ENCODE measurements at regions not wholly inside any gene's neighbourhood (a gene's known extent, or its start where the extent isn't known, plus 50 kb on each side); places are given as distances from the start of the nearest gene placed in this dataset.

GRCh38 chr17:65278820-65279184, 141.6 kb downstream of the RGS9 start:
- Histone ChIP-seq H3K79me1 (ENCODE audit: low read depth in 1 of 2, low read length in 2 of 2) (no peaks in the 10 kb centered on the region), H3K27me3 (ENCODE audit: control insufficient read depth, insufficient read depth, low read length) (peaks cover 4% of the 10 kb centered on the region; the same call in 1 of the 2 replicates), H2AFZ (replicated peaks; ENCODE audit: low read length, poor library complexity) (peak overlapping the region; percentile 78), H4K5ac (ENCODE audit: low read depth, low read length) (no peak overlapping the region), H2BK5ac (ENCODE audit: low read depth, low read length, poor library complexity, severe bottlenecking) (no peak overlapping the region), H2BK20ac (ENCODE audit: low read depth, low read length) (no peak overlapping the region), H4K8ac (ENCODE audit: low read depth in 2 of 2, low read length in 2 of 2) (no peak overlapping the region), H3K4me1 (ENCODE audit: control insufficient read depth, insufficient read depth, low read length) (peaks cover 3% of the 10 kb centered on the region; the same call in 1 of the 2 replicates), H3K36me3 (ENCODE audit: control insufficient read depth, insufficient read depth, low read length) (no peaks in the 10 kb centered on the region), H3K23ac (ENCODE audit: low read depth, low read length) (no peak overlapping the region), H3K9me3 (ENCODE audit: control insufficient read depth, insufficient read depth, low read length) (0 out of 2 replicates have a peak, but pooled peaks cover 2% of the 10 kb centered on the region), H4K91ac (ENCODE audit: insufficient read depth, low read depth, low read length) (no peak overlapping the region), H3K9ac (ENCODE audit: low read depth, low read length) (no peak overlapping the region), H3K4me2 (ENCODE audit: low read depth, low read length) (no peak overlapping the region), H3K27ac (ENCODE audit: insufficient read depth, low read length) (no peak overlapping the region), H3K4me3 (ENCODE audit: insufficient read depth, low read depth, low read length) (no peak overlapping the region), H3K14ac (replicated peaks; ENCODE audit: low read depth, low read length) (no peak overlapping the region), H3K56ac (ENCODE audit: extremely low read depth, insufficient read depth, low read length) (no peak overlapping the region), H3K4ac (ENCODE audit: low read depth, low read length) (no peak overlapping the region), H2BK120ac (ENCODE audit: low read depth, low read length) (no peak overlapping the region), H2BK15ac (ENCODE audit: low read depth, low read length) (no peak overlapping the region), H3K9me1 (ENCODE audit: insufficient read depth, low read length) (peaks cover 2% of the 10 kb centered on the region; the same call in 1 of the 2 replicates), H2AK5ac (ENCODE audit: low read depth, low read length) (no peak overlapping the region), H2AK9ac (replicated peaks; ENCODE audit: low read depth, low read length, poor library complexity) (no peak overlapping the region), H4K20me1 (ENCODE audit: insufficient read depth, low read length) (no peaks in the 10 kb centered on the region), H3K18ac (ENCODE audit: low read depth, low read length) (no peak overlapping the region)
- ATAC-seq (ENCODE audit: low read depth) (no peak), DNase-seq (no peak)
- dilution Hi-C loops (cut with HindIII; ENCODE audit: low sequenced_read_pairs, unreplicated experiment) (no loop called here), intact Hi-C loops (cut with micrococcal nuclease) (loop anchor here (1.0 to 5.0 kb wide), 5 partner anchors 44 to 886 kb away; no protein-coding TSS in a partner anchor), in situ Hi-C loops (cut with MboI; ENCODE audit: low sequenced_read_pairs) (no loop called here)
- POLR2A ChIA-PET (ENCODE audit: unreplicated experiment): no interaction called here
- CTCF ChIA-PET: interaction anchor here (1.3 kb wide), 1 partner anchor 15 kb away, joined by 4 read pairs; no protein-coding TSS in a partner anchor
- TF ChIP-seq NFE2L2 (IDR thresholded peaks at IDR 0.05; ENCODE audit: low read depth, low read length) (no peak), MAFK (IDR thresholded peaks at IDR 0.05; ENCODE audit: low read depth, low read length) (no peak), RFX5 (IDR thresholded peaks at IDR 0.05; ENCODE audit: low read depth, low read length) (no peak), SMC3 (IDR thresholded peaks at IDR 0.05; ENCODE audit: low read depth, low read length) (no peak), RAD21 (IDR thresholded peaks at IDR 0.05; ENCODE audit: low read length) (no peak), ELK1 (IDR thresholded peaks at IDR 0.05; ENCODE audit: borderline replicate concordance, low read depth, low read length) (no peak), CEBPB (IDR thresholded peaks at IDR 0.05; ENCODE audit: low read depth, low read length) (no peak)
- no TSS peak for BruUV-seq (replicated peaks)
- 56% methylated on average over 6 of the region's 10 CpGs; no CpG with 5 or more reads in 1 of the 2 experiments for WGBS, 2 experiments (ENCODE audit: extremely low coverage in 2 of 2, insufficient read length in 1 of 2)

Data from IMR-90 (cell line).